GM12892 (cell line): ENCODE measurements at regions not wholly inside any gene's neighbourhood (a gene's known extent, or its start where the extent isn't known, plus 50 kb on each side); places are given as distances from the start of the nearest gene placed in this dataset.

Experiments used
- POLR2A ChIP-seq: IDR thresholded peaks from 2 replicates; pipeline ENCODE4 v1.6.1; 2011; ENCODE audit warnings: low read depth, low read length, control low read depth
- POLR2AphosphoS5 ChIP-seq: IDR thresholded peaks from 2 replicates; pipeline ENCODE4 v1.6.1; 2011; ENCODE audit warnings: low read depth, low read length, control low read depth
- TAF1 ChIP-seq: IDR thresholded peaks from 2 replicates; pipeline ENCODE4 v1.6.1; 2011; ENCODE audit warnings: low read depth, mild to moderate bottlenecking, control low read depth, low read length, borderline replicate concordance

DNA sequence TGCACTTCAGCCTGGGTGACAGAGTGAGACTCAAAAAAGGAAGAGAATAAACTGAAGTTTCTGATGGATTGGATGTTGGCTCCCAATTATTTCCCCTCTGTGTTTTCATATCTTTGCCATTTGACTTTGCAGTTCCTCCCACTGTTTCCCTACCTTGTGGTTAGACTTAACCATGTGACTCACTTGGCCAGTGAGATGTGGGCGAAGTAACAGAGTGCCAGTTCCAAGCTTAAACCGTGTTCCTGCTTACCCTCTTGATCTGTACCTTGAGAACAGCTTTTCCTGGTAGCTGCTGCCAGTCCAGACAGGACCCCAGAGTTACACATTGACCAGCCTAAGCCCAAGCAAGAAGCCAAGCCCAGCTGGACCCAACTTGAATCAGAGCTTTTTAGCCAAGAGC lies 323.4 kb downstream of the LTN1 start:
- TF ChIP-seq TAF1 (no peak), POLR2A (no peak), POLR2AphosphoS5 (no peak)
